BE2C (cell line): ENCODE measurements at regions not wholly inside any gene's neighbourhood (a gene's known extent, or its start where the extent isn't known, plus 50 kb on each side); places are given as distances from the start of the nearest gene placed in this dataset.

ENCODE experiments used
- DNase-seq: peaks from one replicate; pipeline ENCODE4 v3.0.0-alpha.2; 2020
- H3K27me3 ChIP-seq: fragments of 250-450 bp; sonication (Bioruptor Pico); 2 replicates; pipeline ENCODE4 v1.5.1; 2020; ENCODE audit warnings: mild to moderate bottlenecking
- H3K36me3 ChIP-seq: fragments of 250-450 bp; sonication (Bioruptor Pico); 2 replicates; pipeline ENCODE4 v1.5.1; 2020; ENCODE audit warnings: mild to moderate bottlenecking
- H3K4me1 ChIP-seq: fragments of 250-450 bp; sonication (Bioruptor Pico); 2 replicates; pipeline ENCODE4 v1.5.1; 2020
- H3K4me3 ChIP-seq: 2 replicates; pipeline ENCODE4 v1.5.1; 2011; ENCODE audit warnings: low read depth, low read length
- H3K9me3 ChIP-seq: fragments of 250-450 bp; sonication (Bioruptor Pico); 2 replicates; pipeline ENCODE4 v1.5.1; 2020
- CTCF ChIP-seq: IDR thresholded peaks from 2 replicates; pipeline ENCODE4 v1.5.1; 2012; ENCODE audit warnings: mild to moderate bottlenecking, low read depth, low read length

GRCh38 chr2:136715146-136715545 is 50.2 kb upstream of the THSD7B start:
- H3K4me3 ChIP-seq: no peak overlapping the region
- no peaks in the 10 kb centered on the region for H3K9me3 ChIP-seq
- TF ChIP-seq CTCF: no peak
- no peak for DNase-seq
- H3K4me1 ChIP-seq: no peaks in the 10 kb centered on the region
- H3K36me3 ChIP-seq: no peaks in the 10 kb centered on the region
- no peaks in the 10 kb centered on the region for H3K27me3 ChIP-seq

GRCh38 chr2:136714452-136714951 is 50.8 kb upstream of the THSD7B start:
- no peak for TF ChIP-seq CTCF
- Histone ChIP-seq H3K4me1 (no peaks in the 10 kb centered on the region), H3K27me3 (no peaks in the 10 kb centered on the region)

GRCh38 chr2:136713739-136714138 is 51.6 kb upstream of the THSD7B start:
- Histone ChIP-seq H3K27me3 (no peaks in the 10 kb centered on the region), H3K4me1 (no peaks in the 10 kb centered on the region), H3K4me3 (no peak overlapping the region), H3K36me3 (no peaks in the 10 kb centered on the region), H3K9me3 (no peaks in the 10 kb centered on the region)
- no peak for DNase-seq
- TF ChIP-seq CTCF: no peak

More at GRCh38 chr2:136714452-136714951, 50.8 kb upstream of the THSD7B start:
- no peaks in the 10 kb centered on the region for H3K9me3 ChIP-seq
- H3K36me3 ChIP-seq: no peaks in the 10 kb centered on the region
- DNase-seq: no peak
- H3K4me3 ChIP-seq: no peak overlapping the region

GRCh38 chr2:136705336-136705735 is 60.0 kb upstream of the THSD7B start:
- Histone ChIP-seq H3K4me3 (no peak overlapping the region), H3K36me3 (no peaks in the 10 kb centered on the region), H3K9me3 (no peaks in the 10 kb centered on the region), H3K4me1 (no peaks in the 10 kb centered on the region), H3K27me3 (no peaks in the 10 kb centered on the region)
- no peak for DNase-seq
- no peak for TF ChIP-seq CTCF

GRCh38 chr2:136703214-136703613 is 62.1 kb upstream of the THSD7B start:
- no peak overlapping the region for H3K4me3 ChIP-seq
- no peaks in the 10 kb centered on the region for H3K9me3 ChIP-seq
- no peaks in the 10 kb centered on the region for H3K4me1 ChIP-seq
- no peaks in the 10 kb centered on the region for H3K27me3 ChIP-seq
- no peak for DNase-seq
- no peak for TF ChIP-seq CTCF
- no peaks in the 10 kb centered on the region for H3K36me3 ChIP-seq

- Histone ChIP-seq H3K4me3 (no peak overlapping the region), H3K4me1 (no peaks in the 10 kb centered on the region), H3K27me3 (no peaks in the 10 kb centered on the region), H3K9me3 (no peaks in the 10 kb centered on the region), H3K36me3 (no peaks in the 10 kb centered on the region)
- no peak for DNase-seq
- TF ChIP-seq CTCF: no peak
Observed at GRCh38 chr2:136696438-136696837, 68.9 kb upstream of the THSD7B start.
